IPS DF 6.9 (cell line): ENCODE measurements at regions not wholly inside any gene's neighbourhood (a gene's known extent, or its start where the extent isn't known, plus 50 kb on each side); places are given as distances from the start of the nearest gene placed in this dataset.

Experiments
- DNase-seq: peaks from one replicate; pipeline ENCODE4 v3.0.0-alpha.2; 2013; ENCODE audit warnings: low read depth, low spot score
- H3K27ac ChIP-seq: one replicate; pipeline ENCODE4 v1.5.1; 2013; ENCODE audit warnings: low read length, control low read depth
- H3K27me3 ChIP-seq: 2 replicates; pipeline ENCODE4 v1.6.1; 2013; ENCODE audit warnings: mild to moderate bottlenecking, low read length; ENCODE audit not compliant: control insufficient read depth, insufficient read depth
- H3K36me3 ChIP-seq: 2 replicates; pipeline ENCODE4 v1.6.1; 2013; ENCODE audit warnings: low read length; ENCODE audit not compliant: control insufficient read depth, insufficient read depth
- H3K4me1 ChIP-seq: 2 replicates; pipeline ENCODE4 v1.6.1; 2013; ENCODE audit warnings: low read length; ENCODE audit not compliant: control insufficient read depth, insufficient read depth
- H3K4me3 ChIP-seq: 2 replicates; pipeline ENCODE4 v1.5.1; 2013; ENCODE audit warnings: mild to moderate bottlenecking, low read length
- H3K9me3 ChIP-seq: 2 replicates; pipeline ENCODE4 v1.6.1; 2013; ENCODE audit warnings: low read length, inconsistent platforms; ENCODE audit not compliant: control insufficient read depth, insufficient read depth
- WGBS: extraction: QIAGEN DNeasy Blood & Tissue Kit; methylation state at CpG from one replicate; pipeline ENCODE4 v1.1.7; 2013; ENCODE audit warnings: mixed read lengths, missing lambda C conversion rate; ENCODE audit not compliant: insufficient read length, insufficient coverage; 5-methylcytosine and 5-hydroxymethylcytosine counted together

- Histone ChIP-seq H3K27ac (no peak overlapping the region), H3K36me3 (no peaks in the 10 kb centered on the region), H3K9me3 (no peaks in the 10 kb centered on the region), H3K27me3 (no peaks in the 10 kb centered on the region), H3K4me1 (no peaks in the 10 kb centered on the region), H3K4me3 (no peak overlapping the region)
- no CpG with 5 or more reads among the region's 1 CpG for WGBS
- DNase-seq, result no peak
Measured at GRCh38 chr2:40507432-40507831, 55.5 kb upstream of the SLC8A1 start.

GRCh38 chr2:40510304-40510703 is 58.4 kb upstream of the SLC8A1 start:
- no CpG with 5 or more reads among the region's 3 CpGs for WGBS
- no peaks in the 10 kb centered on the region for H3K27me3 ChIP-seq

GRCh38 chr2:40511661-40512213 is 59.8 kb upstream of the SLC8A1 start:
- Histone ChIP-seq H3K9me3 (no peaks in the 10 kb centered on the region), H3K4me1 (no peaks in the 10 kb centered on the region), H3K27ac (no peak overlapping the region), H3K36me3 (no peaks in the 10 kb centered on the region), H3K27me3 (no peaks in the 10 kb centered on the region), H3K4me3 (no peak overlapping the region)
- DNase-seq, result no peak
- WGBS, result no CpG with 5 or more reads among the region's 9 CpGs

More at GRCh38 chr2:40510304-40510703, 58.4 kb upstream of the SLC8A1 start:
- no peaks in the 10 kb centered on the region for H3K36me3 ChIP-seq
- no peaks in the 10 kb centered on the region for H3K9me3 ChIP-seq
- DNase-seq, result no peak
- H3K27ac ChIP-seq, result no peak overlapping the region
- no peak overlapping the region for H3K4me3 ChIP-seq
- no peaks in the 10 kb centered on the region for H3K4me1 ChIP-seq

- Histone ChIP-seq H3K36me3 (no peaks in the 10 kb centered on the region), H3K4me3 (no peak overlapping the region), H3K27ac (no peak overlapping the region), H3K27me3 (no peaks in the 10 kb centered on the region), H3K9me3 (no peaks in the 10 kb centered on the region), H3K4me1 (no peaks in the 10 kb centered on the region)
- no peak for DNase-seq
- WGBS, result no CpG with 5 or more reads among the region's 6 CpGs
Measured at GRCh38 chr2:40512256-40512655, 60.4 kb upstream of the SLC8A1 start.

GRCh38 chr2:40513201-40513600 is 61.3 kb upstream of the SLC8A1 start:
- no CpG with 5 or more reads among the region's 2 CpGs for WGBS
- Histone ChIP-seq H3K9me3 (no peaks in the 10 kb centered on the region), H3K4me1 (no peaks in the 10 kb centered on the region), H3K36me3 (no peaks in the 10 kb centered on the region), H3K27ac (no peak overlapping the region), H3K4me3 (no peak overlapping the region), H3K27me3 (no peaks in the 10 kb centered on the region)
- DNase-seq, result no peak

GRCh38 chr2:40516604-40517003 is 64.7 kb upstream of the SLC8A1 start:
- H3K27ac ChIP-seq, result no peak overlapping the region
- H3K27me3 ChIP-seq, result no peaks in the 10 kb centered on the region
- no peaks in the 10 kb centered on the region for H3K4me1 ChIP-seq
- H3K9me3 ChIP-seq, result no peaks in the 10 kb centered on the region
- H3K36me3 ChIP-seq, result no peaks in the 10 kb centered on the region
- no peak overlapping the region for H3K4me3 ChIP-seq
- DNase-seq, result no peak
- WGBS, result no CpG with 5 or more reads among the region's 1 CpG

- Histone ChIP-seq H3K4me1 (no peaks in the 10 kb centered on the region), H3K27ac (no peak overlapping the region)
Measured at GRCh38 chr2:40528564-40528963, 76.7 kb upstream of the SLC8A1 start.

GRCh38 chr2:40531359-40531758 is 79.5 kb upstream of the SLC8A1 start:
- Histone ChIP-seq H3K36me3 (no peaks in the 10 kb centered on the region), H3K4me3 (no peak overlapping the region), H3K27me3 (no peaks in the 10 kb centered on the region), H3K9me3 (no peaks in the 10 kb centered on the region), H3K27ac (no peak overlapping the region), H3K4me1 (no peaks in the 10 kb centered on the region)
- no peak for DNase-seq

More at GRCh38 chr2:40528564-40528963, 76.7 kb upstream of the SLC8A1 start:
- no peak for DNase-seq
- Histone ChIP-seq H3K27me3 (no peaks in the 10 kb centered on the region), H3K36me3 (no peaks in the 10 kb centered on the region), H3K9me3 (no peaks in the 10 kb centered on the region), H3K4me3 (no peak overlapping the region)
- 100% methylated on average over 1 of the region's 4 CpGs for WGBS

- H3K4me1 ChIP-seq, result no peaks in the 10 kb centered on the region
- no peak overlapping the region for H3K27ac ChIP-seq
- no peaks in the 10 kb centered on the region for H3K9me3 ChIP-seq
- no peaks in the 10 kb centered on the region for H3K36me3 ChIP-seq
- no peak for DNase-seq
- no peaks in the 10 kb centered on the region for H3K27me3 ChIP-seq
- no peak overlapping the region for H3K4me3 ChIP-seq
- WGBS, result no CpG with 5 or more reads among the region's 3 CpGs
Measured at GRCh38 chr2:40534528-40534927, 82.6 kb upstream of the SLC8A1 start.

GRCh38 chr2:40535972-40536371 is 84.1 kb upstream of the SLC8A1 start:
- no peaks in the 10 kb centered on the region for H3K9me3 ChIP-seq
- no peak overlapping the region for H3K27ac ChIP-seq
- H3K4me1 ChIP-seq, result no peaks in the 10 kb centered on the region
- no peaks in the 10 kb centered on the region for H3K36me3 ChIP-seq
- H3K27me3 ChIP-seq, result no peaks in the 10 kb centered on the region
- no peak for DNase-seq
- WGBS, result no CpG with 5 or more reads among the region's 4 CpGs
- H3K4me3 ChIP-seq, result no peak overlapping the region

- H3K36me3 ChIP-seq, result no peaks in the 10 kb centered on the region
- H3K4me1 ChIP-seq, result no peaks in the 10 kb centered on the region
- H3K4me3 ChIP-seq, result no peak overlapping the region
- H3K27ac ChIP-seq, result no peak overlapping the region
- H3K9me3 ChIP-seq, result no peaks in the 10 kb centered on the region
- no peaks in the 10 kb centered on the region for H3K27me3 ChIP-seq
- WGBS, result no CpG with 5 or more reads among the region's 3 CpGs
- no peak for DNase-seq
Measured at GRCh38 chr2:40540026-40540425, 88.1 kb upstream of the SLC8A1 start.
